HG03103 (cell line): ENCODE measurements at regions not wholly inside any gene's neighbourhood (a gene's known extent, or its start where the extent isn't known, plus 50 kb on each side); places are given as distances from the start of the nearest gene placed in this dataset.
"Not testable (repeated sequence)": the region's sequence is repeated elsewhere in the genome, so short reads cannot be mapped to it uniquely, and the experiment has no call there.

Experiments used
- ATAC-seq: cut with Tn5 transposase; IDR thresholded peaks from one replicate; pipeline ENCODE4 v1.9.1; 2021; ENCODE audit warnings: low read depth; ENCODE audit not compliant: unreplicated experiment

DNA sequence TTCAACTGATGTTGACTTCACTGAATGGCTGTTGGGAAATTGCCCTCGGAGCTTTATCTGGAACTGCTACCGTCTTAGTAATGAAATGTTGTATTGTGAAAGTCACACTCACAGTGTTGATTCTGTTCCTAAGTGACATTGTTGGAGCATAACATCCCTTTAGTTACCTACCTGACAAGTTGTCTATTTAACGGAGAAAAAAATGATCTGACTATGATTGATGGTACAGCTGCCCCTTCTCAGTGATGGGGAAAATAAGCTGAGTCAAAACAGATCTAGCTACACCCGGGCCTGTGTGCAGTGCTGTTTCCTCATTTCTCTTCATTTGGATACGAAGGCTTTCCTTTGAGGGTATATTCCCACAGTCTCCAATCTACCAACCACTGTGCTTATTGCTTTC, 472.3 kb upstream of the BRINP3 start:
- ATAC-seq, result no peak

- ATAC-seq, result no peak
Observed at GRCh38 chr1:190957565-190957964, 479.9 kb upstream of the BRINP3 start.

- no peak for ATAC-seq
Observed at GRCh38 chr1:190963321-190963720, 485.7 kb upstream of the BRINP3 start.

DNA sequence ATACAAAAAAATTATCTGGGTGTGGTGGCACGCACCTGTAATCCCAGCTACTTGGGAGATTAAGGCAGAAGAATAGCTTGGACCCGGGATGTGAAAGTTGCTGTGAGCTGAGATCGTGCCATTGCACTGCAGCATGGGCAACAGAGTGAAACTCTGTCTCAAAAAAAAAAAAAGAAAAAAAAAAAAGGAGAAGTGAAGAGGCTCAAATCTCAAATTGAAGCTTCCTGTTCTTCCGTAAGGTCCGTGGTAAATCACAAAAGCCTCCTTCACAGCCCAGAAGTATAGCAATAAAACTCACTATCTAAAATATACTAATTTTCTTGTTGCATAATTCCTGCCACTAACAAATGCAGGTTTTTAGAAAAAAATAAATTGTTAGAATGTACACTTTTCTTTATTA, 498.2 kb upstream of the BRINP3 start:
- no peak for ATAC-seq

GRCh38 chr1:191002768-191003167, 525.1 kb upstream of the BRINP3 start:
- ATAC-seq, result no peak

DNA sequence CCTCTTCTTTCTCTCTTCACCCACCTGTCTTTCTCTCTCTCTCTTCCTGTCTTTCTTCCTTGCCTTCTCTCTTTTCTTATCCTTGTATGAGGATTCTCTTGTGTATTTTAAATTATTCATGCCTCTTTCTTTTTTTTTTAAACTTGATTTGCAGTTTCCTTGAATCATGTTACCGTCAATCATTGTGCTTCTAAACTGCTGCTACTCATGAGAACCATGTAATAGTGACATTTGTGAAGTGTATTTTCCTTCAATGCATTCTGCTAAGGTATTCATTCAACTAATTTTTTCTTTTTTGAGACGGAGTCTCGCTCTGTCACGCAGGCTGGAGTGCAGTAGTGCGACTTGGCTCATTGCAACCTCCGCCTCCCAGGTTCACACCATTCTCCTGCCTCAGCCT, 539.1 kb upstream of the BRINP3 start:
- no peak for ATAC-seq

GRCh38 chr1:191022856-191023255, 545.2 kb upstream of the BRINP3 start:
- ATAC-seq, result no peak

DNA sequence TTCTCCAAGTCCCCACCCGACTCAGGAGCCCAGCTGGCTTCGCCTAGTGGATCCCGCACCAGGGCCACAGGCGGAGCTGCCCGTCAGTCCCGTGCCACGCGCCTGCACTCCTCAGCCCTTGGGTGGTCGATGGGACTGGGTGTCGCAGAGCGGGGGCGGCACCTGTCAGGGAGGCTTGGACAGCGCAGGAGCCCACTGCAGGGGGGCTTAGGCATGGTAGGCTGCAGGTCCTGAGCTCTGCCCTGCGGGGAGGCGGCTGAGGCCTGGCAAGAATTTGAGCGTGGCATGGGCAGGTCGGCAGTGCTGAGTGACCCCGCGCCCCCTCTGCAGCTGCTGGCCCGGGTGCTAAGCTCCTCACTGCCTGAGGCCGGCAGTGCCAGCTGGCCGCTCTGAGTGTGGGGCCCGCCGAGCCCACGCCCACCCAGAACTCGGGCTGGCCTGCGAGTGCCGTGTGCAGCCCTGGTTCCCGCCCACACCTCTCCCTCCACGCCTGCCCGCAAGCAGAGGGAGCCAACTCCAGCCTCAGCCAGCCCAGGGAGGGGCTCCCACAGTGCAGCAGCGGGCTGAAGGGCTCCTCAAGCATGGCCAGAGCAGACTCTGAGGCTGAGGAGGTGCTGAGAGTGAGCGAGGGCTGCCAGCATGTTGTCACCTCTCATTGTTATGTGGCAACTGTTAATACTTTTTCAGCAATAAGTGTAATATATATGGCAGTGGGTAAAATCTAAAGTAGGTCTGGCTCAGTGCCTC, 548.4 kb upstream of the BRINP3 start:
- no peak for ATAC-seq

DNA sequence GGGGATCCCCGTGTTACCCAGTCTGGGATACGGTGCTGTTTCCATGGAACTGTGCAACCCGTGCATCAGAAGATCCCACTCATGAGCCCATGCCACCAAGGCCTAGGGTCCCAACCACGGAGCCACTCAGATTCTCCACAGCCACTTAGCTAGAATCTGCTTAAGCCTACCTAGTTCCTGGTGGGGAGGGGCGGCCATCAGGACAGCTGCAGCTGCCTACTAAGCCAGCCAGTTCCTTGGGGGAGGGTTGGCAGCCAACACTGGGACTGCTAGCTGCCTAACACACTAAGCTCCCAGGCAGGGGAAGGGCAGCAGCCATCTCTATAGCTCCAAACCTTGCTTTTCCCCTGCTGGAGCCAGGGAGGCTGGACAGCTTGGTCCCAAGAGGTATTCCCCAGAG, 549.2 kb upstream of the BRINP3 start:
- ATAC-seq, result no peak

GRCh38 chr1:191034132-191034531, 556.5 kb upstream of the BRINP3 start:
- no peak for ATAC-seq

DNA sequence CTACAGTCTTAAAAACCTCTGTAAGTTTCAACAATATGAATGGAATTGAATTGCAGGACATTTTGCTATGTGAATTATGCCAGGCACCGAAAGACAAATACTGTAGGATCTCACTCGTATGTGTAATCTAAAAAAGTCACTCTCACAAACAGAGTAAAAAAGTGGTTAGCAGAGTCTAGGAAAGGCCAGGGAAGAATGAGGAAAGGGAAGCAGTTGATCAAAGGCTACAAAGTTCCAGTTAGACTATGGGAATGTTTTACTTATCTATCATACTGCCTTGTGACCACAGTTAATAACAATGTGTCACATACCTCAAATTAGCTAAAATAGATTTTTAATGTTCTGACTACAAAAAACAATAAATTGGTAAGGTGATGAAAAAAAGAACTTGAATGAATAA, 565.4 kb upstream of the BRINP3 start:
- no peak for ATAC-seq

DNA sequence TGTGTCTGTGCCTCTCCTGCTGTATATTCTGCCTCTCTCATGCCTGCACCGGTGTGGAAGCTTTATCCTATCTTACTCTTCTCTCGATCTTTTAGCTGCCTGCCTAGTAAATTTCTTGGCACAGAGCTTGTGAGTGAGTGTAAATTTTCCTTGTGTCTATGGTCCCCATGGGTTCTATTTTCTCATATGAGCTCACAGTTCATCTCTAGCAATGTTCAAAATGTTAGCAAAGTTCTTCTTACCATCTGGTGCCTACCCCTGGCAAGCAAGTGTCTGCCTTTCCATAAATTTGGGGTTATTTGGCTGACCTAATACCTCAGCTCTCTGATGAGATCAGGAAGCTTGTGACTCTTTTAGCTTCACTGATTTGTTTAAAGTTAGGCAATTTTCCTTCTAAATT, 572.1 kb upstream of the BRINP3 start:
- ATAC-seq, result no peak

GRCh38 chr1:191052888-191053287, 575.2 kb upstream of the BRINP3 start:
- ATAC-seq, result no peak

- no peak for ATAC-seq
Observed at GRCh38 chr1:191065346-191065745, 587.7 kb upstream of the BRINP3 start.

- ATAC-seq, result no peak
Observed at GRCh38 chr1:191065771-191066170, 588.1 kb upstream of the BRINP3 start.

- no peak for ATAC-seq
Observed at GRCh38 chr1:191074881-191075280, 597.2 kb upstream of the BRINP3 start.

DNA sequence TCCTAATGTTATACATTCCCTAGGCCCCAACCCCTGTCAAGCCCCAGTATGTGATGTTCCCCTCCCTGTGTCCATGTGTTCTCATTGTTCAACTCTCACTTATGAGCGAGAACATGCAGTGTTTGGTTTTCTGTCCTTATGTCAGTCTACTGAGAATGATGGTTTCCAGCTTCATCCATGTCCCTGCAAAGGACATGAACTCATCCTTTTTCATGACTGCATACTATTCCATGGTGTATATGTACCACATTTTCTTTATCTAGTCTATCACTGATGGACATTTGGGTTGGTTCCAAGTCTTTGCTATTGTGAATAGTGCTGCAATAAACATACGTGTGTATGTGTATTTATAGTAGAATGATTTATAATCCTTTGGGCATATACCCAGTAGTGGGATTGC, 605.4 kb upstream of the BRINP3 start:
- ATAC-seq, result not testable (repeated sequence)

- no peak for ATAC-seq
Observed at GRCh38 chr1:191085121-191085520, 607.5 kb upstream of the BRINP3 start.

DNA sequence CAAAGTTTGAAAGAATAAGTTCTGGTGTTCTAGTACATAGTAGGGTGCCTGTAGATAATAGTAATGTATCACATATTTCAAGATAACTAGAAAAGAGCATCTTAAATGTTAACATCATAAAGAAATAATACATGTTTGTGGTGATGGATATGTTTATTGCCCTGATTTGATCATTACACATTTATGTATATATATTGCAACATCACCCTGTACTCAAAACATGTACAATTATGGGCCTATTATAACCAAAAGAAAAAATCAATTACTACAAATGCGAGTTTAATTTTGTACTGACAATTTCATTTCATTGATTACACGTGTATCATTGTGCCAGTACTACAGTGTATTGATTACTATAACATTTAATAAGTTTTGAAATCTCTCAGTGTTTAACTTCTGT, 609.2 kb upstream of the BRINP3 start:
- no peak for ATAC-seq

DNA sequence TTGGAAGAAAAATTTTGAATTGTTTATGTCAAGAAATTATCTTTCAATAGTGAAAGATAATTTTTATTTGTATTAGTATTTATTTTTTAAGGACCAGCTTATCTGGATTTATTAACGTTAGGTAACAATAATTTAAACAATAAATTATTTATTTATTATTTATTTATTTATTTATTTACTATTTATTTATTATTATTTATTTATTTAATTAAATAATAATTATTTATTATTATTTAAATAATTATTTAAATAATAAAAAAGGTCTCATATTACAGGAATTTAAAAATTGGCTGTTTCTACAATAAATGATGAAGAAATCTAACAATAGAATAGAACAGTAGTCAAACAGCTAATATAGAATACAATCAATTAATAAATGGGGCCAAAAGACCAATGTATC, 618.7 kb upstream of the BRINP3 start:
- no peak for ATAC-seq

- ATAC-seq, result no peak
Observed at GRCh38 chr1:191099696-191100095, 622.0 kb upstream of the BRINP3 start.

DNA sequence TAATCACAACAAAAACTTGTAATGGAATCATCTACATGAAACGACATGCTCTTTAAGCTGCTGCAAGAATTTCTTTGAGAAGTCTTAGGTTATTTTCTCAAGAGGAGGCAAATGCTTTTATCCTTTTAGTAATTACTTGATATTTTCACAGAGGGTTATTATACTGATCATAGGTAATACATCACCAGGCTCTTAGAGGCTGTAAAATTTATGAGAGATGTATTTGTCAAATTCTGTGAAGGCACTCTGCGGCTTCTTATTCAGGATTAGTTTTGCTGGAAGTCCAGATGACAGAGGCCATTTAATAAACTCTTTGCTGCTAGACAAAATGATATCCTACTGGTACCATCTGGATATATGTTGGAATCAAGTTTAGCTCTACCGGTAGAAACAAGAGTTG, 624.3 kb upstream of the BRINP3 start:
- no peak for ATAC-seq

DNA sequence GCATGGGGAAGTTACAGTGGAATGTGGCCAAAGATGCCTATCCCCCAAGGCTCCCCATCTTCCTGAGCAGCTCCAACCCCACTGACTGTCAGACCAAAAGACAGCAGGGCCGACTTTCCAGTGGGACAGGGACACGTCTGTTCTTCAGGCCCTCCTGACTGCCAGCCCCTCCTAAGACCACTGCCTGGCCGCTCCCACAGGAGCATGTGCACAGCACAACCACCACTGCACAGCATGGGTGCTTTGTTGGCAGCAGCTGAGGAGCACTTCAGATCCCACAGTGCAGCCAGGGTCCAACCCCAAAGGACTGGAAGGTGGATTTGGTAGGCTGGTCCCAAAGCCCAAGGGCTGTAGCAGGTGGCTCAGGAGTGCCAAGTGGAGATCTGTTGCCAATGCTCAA, 648.3 kb upstream of the BRINP3 start:
- no peak for ATAC-seq
